ENCODE measurements at regions not wholly inside any gene's neighbourhood (a gene's known extent, or its start where the extent isn't known, plus 50 kb on each side); places are given as distances from the start of the nearest gene placed in this dataset.
"Not testable (repeated sequence)": the region's sequence is repeated elsewhere in the genome, so short reads cannot be mapped to it uniquely, and the experiment has no call there.

- no peak for DNase-seq
These were observed 144.9 kb downstream of the CHIC2 start for GRCh38 chr4:53919535-53919934.

- DNase-seq, result no peak
These were observed 146.7 kb downstream of the CHIC2 start for GRCh38 chr4:53917729-53918128.

GRCh38 chr4:53916431-53916889, 147.9 kb downstream of the CHIC2 start:
- DNase-seq, result no peak

- no peak for DNase-seq
These were observed 149.9 kb downstream of the CHIC2 start for GRCh38 chr4:53914313-53915016.

GRCh38 chr4:53913771-53914170, 150.6 kb downstream of the CHIC2 start:
- no peak for DNase-seq

GRCh38 chr4:53912766-53913497, 151.5 kb downstream of the CHIC2 start:
- DNase-seq, result no peak

GRCh38 chr4:53908661-53909078, 155.7 kb downstream of the CHIC2 start:
- peak; percentile 21 for DNase-seq

- no peak for DNase-seq
These were observed 156.6 kb downstream of the CHIC2 start for GRCh38 chr4:53907772-53908171.

- no peak for DNase-seq
These were observed 157.7 kb downstream of the CHIC2 start for GRCh38 chr4:53906606-53907190.

- no peak for DNase-seq
These were observed 158.4 kb downstream of the CHIC2 start for GRCh38 chr4:53905941-53906377.

GRCh38 chr4:53905276-53905940, 159.0 kb downstream of the CHIC2 start:
- no peak for DNase-seq

GRCh38 chr4:53902786-53903185, 161.6 kb downstream of the CHIC2 start:
- no peak for DNase-seq

- DNase-seq, result no peak
These were observed 164.1 kb downstream of the CHIC2 start for GRCh38 chr4:53900271-53900649.

- DNase-seq, result no peak
These were observed 164.7 kb downstream of the CHIC2 start for GRCh38 chr4:53899586-53900270.

- DNase-seq, result no peak
These were observed 169.3 kb downstream of the CHIC2 start for GRCh38 chr4:53895137-53895536.

- DNase-seq, result no peak
These were observed 173.9 kb downstream of the CHIC2 start for GRCh38 chr4:53890461-53890860.

GRCh38 chr4:53889326-53890055, 174.9 kb downstream of the CHIC2 start:
- DNase-seq, result no peak

- DNase-seq, result no peak
These were observed 178.3 kb downstream of the CHIC2 start for GRCh38 chr4:53886090-53886489.

- DNase-seq, result no peak
These were observed 178.7 kb downstream of the CHIC2 start for GRCh38 chr4:53885668-53886067.

GRCh38 chr4:53877096-53877495, 187.3 kb downstream of the CHIC2 start:
- not testable (repeated sequence) for DNase-seq

GRCh38 chr4:53866055-53866454, 198.3 kb downstream of the CHIC2 start:
- DNase-seq, result no peak

- DNase-seq, result no peak
These were observed 199.4 kb downstream of the CHIC2 start for GRCh38 chr4:53865054-53865453.

Data from CD4-positive, alpha-beta T cell treated with Interleukin-4 for 4 hours (primary cell).